Breast epithelium (tissue), 4 donors: ENCODE measurements at regions not wholly inside any gene's neighbourhood (a gene's known extent, or its start where the extent isn't known, plus 50 kb on each side); places are given as distances from the start of the nearest gene placed in this dataset.

Experiments
- DNase-seq, 2 donors: peaks; one replicate each; pipeline ENCODE4 v3.0.0-alpha.2; 2019; ENCODE audit warnings: low spot score in 2 of 2
- H3K27ac ChIP-seq, 2 donors: fragments of 200-600 bp; sonication (generic) in 1 of 2; one replicate each; pipeline ENCODE4 v1.5.1; 2016 to 2019; ENCODE audit warnings: mild to moderate bottlenecking in 1 of 2
- H3K27me3 ChIP-seq, 2 donors: fragments of 200-600 bp; sonication (generic) in 1 of 2; one replicate each; pipeline versions ENCODE4 v1.5.1 to v1.6.0; 2017 to 2019; ENCODE audit warnings: control low read depth in 1 of 2, mild to moderate bottlenecking in 1 of 2
- H3K36me3 ChIP-seq: fragments of 200-600 bp; one replicate; pipeline ENCODE4 v1.5.1; 2019
- H3K4me1 ChIP-seq, 2 donors: fragments of 200-600 bp; sonication (generic); one replicate each; pipeline ENCODE4 v1.5.1; 2016 to 2019; ENCODE audit warnings: control low read depth in 1 of 2
- H3K4me3 ChIP-seq, 3 donors: fragments of 200-600 bp; sonication (generic); 1 replicate in 2 of 3; 2 replicates in 1 of 3; pipeline ENCODE4 v1.5.1; 2016 to 2019; ENCODE audit warnings: mild to moderate bottlenecking in 3 of 3, moderate library complexity in 2 of 3
- H3K9me3 ChIP-seq, 2 donors: fragments of 200-600 bp; sonication (generic) in 1 of 2; one replicate each; pipeline ENCODE4 v1.5.1; 2016 to 2019; ENCODE audit warnings: control low read depth in 1 of 2
- CTCF ChIP-seq, 3 donors: fragments of 450-650 bp; IDR thresholded peaks; one replicate each; pipeline ENCODE4 v1.5.1; 2016 to 2017; ENCODE audit warnings: antibody characterized with exemption in 3 of 3, mild to moderate bottlenecking in 3 of 3, moderate library complexity in 3 of 3
- POLR2A ChIP-seq: fragments of 450-650 bp; IDR thresholded peaks from one replicate; pipeline ENCODE4 v1.6.1; 2016; ENCODE audit warnings: antibody characterized with exemption, mild to moderate bottlenecking, moderate library complexity
- POLR2AphosphoS5 ChIP-seq, 3 donors: sonication (generic); formaldehyde crosslinking; IDR thresholded peaks; one replicate each; pipeline ENCODE4 v1.6.1; 2017; ENCODE audit warnings: antibody characterized with exemption in 3 of 3
- intact Hi-C: fragments of 100-400 bp; cut with DNase I; formaldehyde crosslinking; loops from one replicate; pipeline ENCODE4 v1.15.1; 2023; ENCODE audit warnings: low total_unique reads

GRCh38 chr11:104433751-104434150 is 269.8 kb upstream of the PDGFD start:
- no peaks in the 10 kb centered on the region for H3K4me1 ChIP-seq
- no peak overlapping the region for H3K4me3 ChIP-seq
- DNase-seq = no peak
- no peaks in the 10 kb centered on the region for H3K9me3 ChIP-seq
- H3K27me3 ChIP-seq = no peaks in the 10 kb centered on the region
- intact Hi-C loops = no loop called here
- H3K27ac ChIP-seq = no peak overlapping the region
- no peak for TF ChIP-seq POLR2AphosphoS5 (IDR thresholded peaks at IDR 0.05)
- TF ChIP-seq CTCF (IDR thresholded peaks at IDR 0.05) = no peak
- TF ChIP-seq POLR2A = no peak
- H3K36me3 ChIP-seq = no peaks in the 10 kb centered on the region

DNA sequence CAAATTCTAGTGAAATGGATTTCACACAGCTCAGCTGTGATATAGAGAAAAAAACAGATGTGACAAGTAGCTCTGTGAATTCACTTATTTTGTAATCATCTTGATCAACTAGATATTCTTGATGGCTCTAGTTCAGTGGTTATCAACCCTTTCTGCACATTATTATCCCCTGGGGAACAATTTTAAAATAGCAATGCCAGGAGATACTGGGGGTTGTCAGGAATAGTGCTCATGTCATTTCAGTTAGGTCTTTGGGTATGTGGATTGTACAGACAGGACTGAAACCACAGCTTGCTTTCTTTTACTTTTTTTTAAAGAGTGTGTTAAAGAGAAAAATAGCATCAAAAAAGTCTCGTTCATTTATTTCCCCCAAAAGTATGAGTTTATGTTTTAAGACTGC is 269.0 kb upstream of the PDGFD start:
- Histone ChIP-seq H3K9me3 (no peaks in the 10 kb centered on the region), H3K36me3 (no peaks in the 10 kb centered on the region), H3K4me1 (no peaks in the 10 kb centered on the region), H3K4me3 (no peak overlapping the region), H3K27ac (no peak overlapping the region), H3K27me3 (no peaks in the 10 kb centered on the region)
- no peak for DNase-seq
- intact Hi-C loops = no loop called here
- TF ChIP-seq POLR2A = no peak
- TF ChIP-seq POLR2AphosphoS5 (IDR thresholded peaks at IDR 0.05) = no peak
- no peak for TF ChIP-seq CTCF (IDR thresholded peaks at IDR 0.05)

- H3K4me1 ChIP-seq = no peaks in the 10 kb centered on the region
- H3K36me3 ChIP-seq = no peaks in the 10 kb centered on the region
- no peaks in the 10 kb centered on the region for H3K9me3 ChIP-seq
- no peaks in the 10 kb centered on the region for H3K27me3 ChIP-seq
- no peak for DNase-seq
- TF ChIP-seq POLR2A (no peak), POLR2AphosphoS5 (IDR thresholded peaks at IDR 0.05) (no peak), CTCF (IDR thresholded peaks at IDR 0.05) (no peak)
- H3K27ac ChIP-seq = no peak overlapping the region
- no peak overlapping the region for H3K4me3 ChIP-seq
- intact Hi-C loops = no loop called here
These were observed 268.6 kb upstream of the PDGFD start for GRCh38 chr11:104432526-104432925.

GRCh38 chr11:104422324-104422944 is 258.5 kb upstream of the PDGFD start:
- TF ChIP-seq CTCF (IDR thresholded peaks at IDR 0.05) = no peak
- intact Hi-C loops = no loop called here
- Histone ChIP-seq H3K36me3 (no peaks in the 10 kb centered on the region), H3K9me3 (no peaks in the 10 kb centered on the region), H3K27ac (no peak overlapping the region), H3K4me1 (no peaks in the 10 kb centered on the region), H3K27me3 (no peaks in the 10 kb centered on the region), H3K4me3 (no peak overlapping the region)
- DNase-seq = no peak

DNA sequence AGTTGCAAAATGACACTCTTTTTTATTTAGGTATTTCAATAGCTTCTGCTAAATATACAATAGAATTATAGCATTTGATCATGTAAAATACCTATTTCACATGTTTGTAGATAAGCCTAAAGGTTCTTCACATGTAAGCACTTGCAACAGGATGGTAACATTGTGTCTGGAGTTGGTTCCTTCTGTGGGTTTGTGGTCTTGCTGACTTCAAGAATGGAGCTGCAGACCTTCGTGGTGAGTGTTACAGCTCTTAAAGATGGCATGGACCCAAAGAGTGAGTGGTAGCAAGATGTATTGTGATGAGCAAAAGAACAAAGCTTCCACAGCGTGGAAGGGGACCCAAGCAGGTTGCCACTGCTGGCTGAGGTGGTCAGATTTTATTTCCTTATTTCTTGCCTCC is 246.4 kb upstream of the PDGFD start:
- no peaks in the 10 kb centered on the region for H3K27me3 ChIP-seq
- no peaks in the 10 kb centered on the region for H3K9me3 ChIP-seq
- no peak for DNase-seq
- no peaks in the 10 kb centered on the region for H3K4me1 ChIP-seq
- TF ChIP-seq POLR2A (no peak), CTCF (IDR thresholded peaks at IDR 0.05) (no peak), POLR2AphosphoS5 (IDR thresholded peaks at IDR 0.05) (no peak)
- no peak overlapping the region for H3K27ac ChIP-seq
- H3K36me3 ChIP-seq = no peaks in the 10 kb centered on the region
- intact Hi-C loops = no loop called here
- no peak overlapping the region for H3K4me3 ChIP-seq
